SK-N-MC (cell line): ENCODE measurements at regions not wholly inside any gene's neighbourhood (a gene's known extent, or its start where the extent isn't known, plus 50 kb on each side); places are given as distances from the start of the nearest gene placed in this dataset.

Source experiments
- EZH2 ChIP-seq: fragments of 200-600 bp; sonication (generic); IDR thresholded peaks from one replicate; pipeline ENCODE4 v1.6.1; 2017; ENCODE audit warnings: antibody characterized with exemption
- POLR2AphosphoS5 ChIP-seq: IDR thresholded peaks from 2 replicates; pipeline ENCODE4 v1.6.1; 2012; ENCODE audit warnings: mild to moderate bottlenecking, low read depth, low read length, borderline replicate concordance

- TF ChIP-seq EZH2 = no peak
- no peak for TF ChIP-seq POLR2AphosphoS5
These were observed 142.0 kb upstream of the MALRD1 start for GRCh38 chr10:18906636-18907035.
